Umbilical cord (tissue), 1 donor: ENCODE measurements at regions not wholly inside any gene's neighbourhood (a gene's known extent, or its start where the extent isn't known, plus 50 kb on each side); places are given as distances from the start of the nearest gene placed in this dataset.

Experiments
- DNase-seq: peaks from one replicate; pipeline ENCODE4 v3.0.0-alpha.2; 2015; ENCODE audit warnings: low spot score

DNA sequence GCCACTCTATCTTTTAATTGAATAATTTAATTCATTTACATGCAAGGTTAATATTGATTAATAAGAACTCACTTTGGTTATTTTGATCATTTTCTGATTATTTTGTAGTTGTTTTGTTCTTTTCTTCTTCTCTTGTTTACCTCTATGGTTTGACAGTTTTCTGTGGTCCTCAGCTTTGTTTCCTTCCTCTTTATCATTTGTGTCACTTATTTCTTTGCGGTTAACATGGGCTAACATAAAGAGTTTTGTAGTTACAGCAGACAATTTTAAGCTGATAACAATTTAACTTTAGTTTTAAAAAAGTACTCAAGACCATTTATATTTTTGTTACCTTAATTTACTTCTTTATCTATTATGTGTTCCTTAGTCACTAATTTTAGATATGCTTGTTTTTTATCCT is 1032.8 kb upstream of the RAG2 start:
- no peak for DNase-seq

DNA sequence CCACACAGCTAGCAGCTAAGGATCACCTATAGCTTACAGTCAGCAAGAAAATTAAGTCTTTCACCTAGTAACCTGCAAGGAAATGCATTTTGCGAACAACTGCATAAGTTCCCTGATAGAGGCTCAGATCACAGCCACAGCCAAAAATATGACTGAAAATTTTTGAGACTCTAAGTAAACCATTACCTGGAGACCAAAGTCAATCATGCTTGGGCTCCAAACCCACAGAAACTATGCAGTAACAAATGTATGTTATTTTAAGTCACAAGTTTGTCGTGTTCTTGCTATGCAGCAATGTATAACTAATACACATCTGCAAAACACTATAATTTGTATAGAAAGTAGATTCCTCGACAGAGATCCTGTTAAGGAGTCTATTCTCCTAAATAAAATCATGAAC is 1025.7 kb upstream of the RAG2 start:
- DNase-seq, result no peak

DNA sequence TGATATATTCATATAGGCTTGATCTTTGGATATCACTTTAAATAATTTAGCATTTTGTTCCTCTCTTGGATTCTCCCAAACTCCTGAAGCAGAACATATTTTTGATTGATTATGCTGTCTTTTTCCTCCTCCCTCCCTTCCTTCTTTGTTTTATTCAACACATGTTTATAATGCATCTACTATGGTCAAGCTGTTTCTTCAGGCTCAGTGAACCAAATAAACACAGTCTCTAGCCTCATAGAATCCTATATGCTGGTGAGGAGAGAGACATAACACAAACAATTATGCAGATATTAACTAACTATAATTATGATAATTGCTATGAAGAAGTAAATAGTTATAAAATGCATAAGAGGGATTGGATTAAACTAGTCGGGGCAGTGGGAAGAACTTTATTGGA is 1023.6 kb upstream of the RAG2 start:
- no peak for DNase-seq

DNA sequence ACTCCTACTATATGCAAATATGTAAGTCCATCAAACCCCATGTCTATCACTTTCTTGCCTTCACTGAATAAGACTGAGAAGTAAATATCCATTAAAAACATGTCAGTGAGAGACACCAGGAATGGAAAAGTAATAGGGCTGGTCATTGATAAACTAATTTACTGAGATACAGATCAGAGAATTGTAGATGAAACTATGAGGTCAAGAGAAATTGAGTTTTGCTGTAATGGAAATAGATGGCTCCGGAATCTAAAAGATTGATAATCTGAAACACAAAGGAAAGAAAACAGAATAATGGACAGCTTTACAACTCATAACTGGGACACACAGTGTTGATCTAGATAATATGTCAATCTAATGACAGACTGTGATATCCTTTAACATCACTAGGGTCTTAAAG is 1018.3 kb upstream of the RAG2 start:
- DNase-seq, result no peak

DNA sequence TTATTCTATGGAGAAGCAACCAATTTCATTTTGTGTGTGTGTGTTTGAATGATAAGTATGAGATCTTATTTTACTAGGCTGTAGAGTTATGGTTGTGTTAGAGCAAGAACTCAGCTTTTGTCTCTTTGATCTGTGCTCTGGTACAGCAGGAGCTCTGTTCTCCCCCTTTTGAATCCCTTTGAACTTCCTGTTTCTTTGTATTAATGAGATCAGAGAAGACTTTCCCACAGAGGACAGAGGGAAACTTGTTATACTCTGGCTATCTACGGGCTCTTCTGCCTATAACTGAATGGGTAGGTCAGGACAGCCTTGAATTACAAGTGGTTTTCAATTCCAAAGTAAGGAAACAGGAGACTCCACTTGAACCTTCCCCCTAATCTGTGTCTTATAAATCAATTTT is 1015.0 kb upstream of the RAG2 start:
- no peak for DNase-seq

DNA sequence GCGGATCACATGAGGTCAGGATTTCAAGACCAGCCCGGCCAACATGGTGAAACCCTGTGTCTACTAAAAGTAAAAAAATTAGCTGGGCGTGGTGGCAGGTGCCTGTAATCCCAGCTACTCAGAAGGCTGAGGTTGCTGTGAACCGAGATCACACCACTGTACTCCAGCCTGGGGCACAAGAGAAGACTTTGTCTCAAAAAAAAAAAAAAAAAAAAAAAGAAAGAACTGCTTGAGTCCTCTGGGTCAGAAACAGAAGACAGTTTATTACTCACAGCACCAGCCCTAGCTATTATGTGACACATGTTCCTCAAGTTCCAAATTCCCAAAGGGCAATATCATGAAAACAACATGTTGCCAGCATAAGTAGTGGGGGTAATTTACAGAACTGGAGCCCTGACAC is 1014.1 kb upstream of the RAG2 start:
- no peak for DNase-seq

DNA sequence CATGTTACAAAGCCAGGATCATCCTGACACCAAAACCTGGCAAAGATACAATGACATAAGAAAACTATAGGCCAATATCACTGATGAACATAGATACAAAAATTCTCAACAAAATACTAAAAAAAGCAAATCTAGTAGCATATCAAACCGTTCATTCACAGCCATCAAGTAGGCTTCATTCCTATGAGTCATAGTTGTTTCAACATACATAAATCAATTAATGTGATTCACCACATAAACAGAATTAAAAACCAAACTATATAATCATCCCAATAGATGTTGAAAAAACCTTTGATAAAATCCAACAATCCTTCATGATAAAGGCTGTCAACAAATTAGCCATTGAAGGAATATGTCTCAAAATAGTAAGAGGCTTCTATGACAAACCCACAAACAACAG is 1007.2 kb upstream of the RAG2 start:
- DNase-seq, result no peak

DNA sequence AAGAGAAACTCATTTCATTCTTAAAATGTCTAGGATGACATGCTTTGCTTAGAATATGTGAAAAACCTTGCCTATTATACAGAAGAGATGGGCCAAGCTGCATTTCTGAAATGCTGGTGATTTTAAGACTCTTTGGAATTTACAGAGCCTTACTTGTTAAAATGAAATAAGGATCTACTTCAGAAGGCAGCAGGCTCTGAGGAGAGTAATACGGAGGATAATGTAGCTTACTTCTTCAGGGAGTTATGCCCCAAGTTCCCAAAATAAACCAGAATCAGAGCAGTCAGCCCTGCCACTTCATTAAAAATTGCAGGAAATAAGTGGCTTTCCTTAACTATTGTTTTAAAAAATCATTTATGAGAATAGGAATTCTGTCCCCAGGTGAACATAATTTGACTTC is 1000.3 kb upstream of the RAG2 start:
- peak; percentile 56 for DNase-seq

DNA sequence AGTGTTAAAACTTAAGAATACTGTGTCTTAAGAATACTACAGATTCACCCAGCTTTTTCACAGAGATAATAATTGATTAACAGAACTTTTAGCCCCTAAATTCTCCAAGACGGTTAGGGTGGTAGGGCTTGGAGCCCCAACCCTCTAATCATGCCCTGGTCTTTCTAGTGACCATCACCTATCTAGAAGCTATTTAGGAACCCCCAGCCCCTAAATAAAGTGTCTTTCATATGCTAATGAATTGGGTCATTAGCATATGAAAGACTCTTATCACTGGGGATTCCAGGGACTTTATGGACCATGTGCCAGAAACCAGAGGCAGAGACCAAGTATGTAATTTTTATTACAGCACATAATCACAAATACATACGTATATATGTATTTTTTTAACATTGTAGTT is 999.7 kb upstream of the RAG2 start:
- no peak for DNase-seq

DNA sequence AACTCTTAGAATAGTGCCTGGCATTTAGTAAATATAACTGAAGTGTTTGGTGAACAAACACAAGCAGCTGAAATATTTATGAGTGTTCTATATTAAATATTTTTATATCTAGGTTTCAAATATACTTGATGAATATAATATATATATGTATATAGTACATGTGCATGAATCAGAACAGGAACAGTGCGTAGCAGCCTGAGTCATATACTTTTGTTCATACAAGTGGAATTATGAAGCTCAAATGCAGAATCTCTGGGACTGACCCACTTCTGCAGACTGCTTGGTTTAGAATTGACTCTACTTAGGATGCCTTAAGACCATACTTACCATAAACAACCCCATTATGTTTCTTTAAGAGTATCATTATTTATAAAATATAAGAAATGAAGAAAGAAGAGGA is 997.8 kb upstream of the RAG2 start:
- peak; percentile 11 for DNase-seq

DNA sequence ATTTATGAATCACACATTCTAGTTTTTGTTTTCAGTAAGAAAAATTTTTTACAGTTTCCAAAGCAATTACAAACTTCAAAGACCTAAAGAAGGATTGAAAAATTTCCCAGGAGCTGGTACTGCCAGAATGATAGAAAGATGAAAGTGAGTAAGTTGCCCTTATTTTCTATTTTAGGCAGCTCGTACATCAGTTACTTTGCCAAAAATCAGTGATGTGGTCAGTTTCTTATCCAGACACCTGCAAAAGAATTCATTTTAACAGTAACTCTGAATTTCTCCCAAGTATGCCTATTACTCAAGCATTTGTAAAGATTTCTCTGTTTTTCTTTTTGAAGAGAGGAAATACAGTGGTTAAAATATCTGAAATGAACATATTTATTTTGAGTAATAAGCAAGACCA is 976.3 kb upstream of the RAG2 start:
- DNase-seq, result no peak

DNA sequence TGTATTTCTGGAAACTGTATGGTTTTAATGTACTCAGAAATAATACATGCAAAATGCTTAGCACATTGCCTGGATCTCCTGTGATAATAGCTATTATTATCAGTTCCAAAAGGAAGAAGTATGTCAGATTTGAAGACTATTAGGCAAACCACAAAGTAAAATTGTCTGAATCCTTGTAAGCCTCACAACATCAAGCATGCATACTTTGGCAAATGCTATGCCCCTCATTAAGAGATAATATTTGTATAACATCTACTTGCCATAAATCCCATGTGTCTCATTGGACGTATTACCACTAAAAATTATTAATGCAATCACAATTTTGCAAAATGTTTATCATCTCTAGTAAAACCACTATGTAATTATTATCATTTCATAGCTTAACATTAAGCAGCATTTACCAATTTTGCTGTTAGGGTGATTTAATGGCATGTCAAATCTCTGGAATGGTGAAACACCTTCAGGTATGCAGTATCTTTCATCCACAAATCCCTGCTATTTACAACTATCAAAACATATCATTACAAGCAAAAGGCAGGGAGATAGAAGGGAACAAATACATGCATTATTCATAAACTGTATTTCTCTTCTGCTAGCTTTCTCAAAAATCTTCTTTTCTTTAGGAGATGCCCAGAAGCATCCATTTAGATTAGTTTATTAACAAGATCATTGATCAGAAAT is 974.6 kb upstream of the RAG2 start:
- no peak for DNase-seq

DNA sequence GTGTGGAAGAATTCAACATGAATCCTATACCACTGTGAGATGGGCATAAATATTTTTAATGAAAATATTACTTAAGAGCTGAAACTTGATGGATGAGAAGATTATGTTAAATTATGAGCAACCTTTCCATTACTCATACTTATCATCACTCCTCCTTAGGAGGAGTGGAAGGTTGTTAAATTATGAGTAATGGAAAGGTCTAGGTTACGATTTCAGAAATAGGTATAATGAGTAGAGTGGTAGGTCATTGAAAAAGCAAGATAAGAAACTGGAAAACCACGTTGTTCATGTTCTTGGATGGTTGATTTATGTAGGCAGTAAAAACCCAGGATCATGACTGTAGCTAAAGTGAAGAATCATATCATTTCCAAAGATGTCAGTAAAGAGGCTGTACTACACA is 973.2 kb upstream of the RAG2 start:
- DNase-seq, result no peak

DNA sequence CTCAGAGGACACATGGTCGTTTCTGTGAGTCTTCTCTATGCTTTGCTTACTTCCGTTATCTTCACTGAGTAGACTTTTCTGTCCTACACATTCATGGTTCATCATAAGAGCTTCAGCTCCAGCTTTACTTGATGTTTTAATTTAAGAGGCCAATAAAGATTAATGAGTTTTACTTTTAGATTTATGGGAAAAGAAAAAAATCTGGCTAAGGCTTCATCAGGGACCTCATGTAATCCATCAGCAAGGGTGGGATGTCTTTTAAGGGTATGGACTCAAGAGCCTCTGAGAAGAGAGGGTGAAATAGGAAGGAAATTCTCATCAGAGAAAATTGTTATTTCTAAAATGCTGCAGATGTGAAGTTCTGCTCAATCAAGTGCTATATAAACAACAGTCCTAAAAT is 963.0 kb upstream of the RAG2 start:
- DNase-seq, result no peak

DNA sequence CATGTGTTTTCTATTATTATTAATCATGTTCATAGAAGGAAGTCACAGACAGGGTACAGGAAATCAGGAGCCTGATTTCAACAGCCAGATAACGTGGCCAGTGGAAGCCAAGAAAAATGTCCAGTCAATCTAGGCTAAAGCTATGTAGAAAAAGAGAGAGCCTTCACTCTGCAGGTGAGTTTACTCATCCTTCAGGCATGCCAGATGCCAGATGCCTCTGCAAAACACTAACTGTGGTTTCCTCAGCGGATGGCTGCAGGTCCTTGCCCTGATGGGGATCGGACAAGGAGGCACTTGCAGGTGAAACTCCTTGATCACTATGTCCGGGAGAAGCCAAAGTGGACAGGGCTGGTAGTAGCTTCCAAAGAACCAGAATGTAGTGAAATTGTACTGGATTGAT is 962.3 kb upstream of the RAG2 start:
- DNase-seq, result no peak

DNA sequence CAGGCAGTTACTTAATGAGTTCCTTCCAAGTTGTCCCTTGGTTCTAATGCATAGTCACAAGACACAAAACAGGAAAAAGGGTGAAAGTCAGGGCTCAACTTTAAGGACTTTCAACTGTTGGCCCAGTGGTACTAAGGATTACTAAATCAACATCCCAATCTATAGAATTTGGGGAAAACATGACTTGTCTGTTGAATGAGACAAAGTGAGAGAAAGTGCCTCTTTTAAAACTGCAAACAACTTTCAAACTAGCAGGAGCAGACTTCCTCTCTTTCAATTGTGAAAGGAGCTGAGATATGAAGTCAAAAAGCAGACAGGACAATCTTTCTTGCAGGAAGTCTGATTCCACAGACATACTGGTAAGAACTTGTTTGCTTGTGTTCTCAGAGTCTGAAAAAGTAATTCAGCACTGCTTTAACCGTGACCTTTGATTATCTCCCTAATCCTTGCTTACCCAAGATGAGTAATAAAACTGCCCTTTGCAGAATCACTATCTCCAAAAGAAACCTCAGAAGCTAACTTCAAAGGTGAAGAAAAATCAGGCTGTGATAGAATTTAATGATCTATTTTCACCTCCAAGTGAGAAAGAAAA is 960.7 kb upstream of the RAG2 start:
- peak; percentile 55 for DNase-seq

DNA sequence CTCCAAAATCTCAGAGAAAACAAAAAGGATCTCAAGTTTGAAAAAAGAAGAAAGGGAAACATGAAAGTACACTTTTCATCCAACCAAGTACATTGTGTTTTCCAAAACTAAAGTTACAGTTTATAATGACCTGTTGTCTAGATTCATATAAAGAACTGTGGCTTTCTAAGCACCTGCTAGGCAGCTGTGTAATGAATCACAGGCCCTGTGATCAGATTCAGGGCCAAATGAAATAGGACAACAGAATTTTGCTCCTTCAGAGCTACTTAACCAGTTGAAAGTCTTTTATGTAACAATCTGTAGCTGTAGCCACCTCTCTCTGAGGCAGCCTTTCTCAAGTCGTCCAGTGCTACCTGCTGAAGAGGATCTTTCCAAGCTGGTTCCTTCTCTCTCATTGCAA is 960.0 kb upstream of the RAG2 start:
- DNase-seq, result no peak

DNA sequence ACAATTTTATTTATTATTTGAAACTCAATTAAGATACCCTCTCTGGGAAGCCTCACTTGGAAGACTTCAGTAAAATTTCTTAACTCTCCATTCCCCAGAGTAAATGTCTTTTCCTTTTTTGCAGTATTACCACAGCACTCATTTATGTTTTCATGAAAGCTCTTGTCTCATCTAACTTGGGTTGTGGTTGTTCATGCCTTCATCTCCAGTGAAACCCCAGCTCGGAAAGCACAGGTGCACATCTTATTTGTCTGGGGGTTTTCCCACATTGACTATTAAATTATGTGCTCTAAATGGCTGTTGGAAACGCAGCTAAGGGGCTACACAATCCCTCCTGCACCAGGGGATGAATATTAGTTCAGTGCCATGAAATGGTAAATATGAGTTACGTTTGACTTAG is 954.2 kb upstream of the RAG2 start:
- no peak for DNase-seq

DNA sequence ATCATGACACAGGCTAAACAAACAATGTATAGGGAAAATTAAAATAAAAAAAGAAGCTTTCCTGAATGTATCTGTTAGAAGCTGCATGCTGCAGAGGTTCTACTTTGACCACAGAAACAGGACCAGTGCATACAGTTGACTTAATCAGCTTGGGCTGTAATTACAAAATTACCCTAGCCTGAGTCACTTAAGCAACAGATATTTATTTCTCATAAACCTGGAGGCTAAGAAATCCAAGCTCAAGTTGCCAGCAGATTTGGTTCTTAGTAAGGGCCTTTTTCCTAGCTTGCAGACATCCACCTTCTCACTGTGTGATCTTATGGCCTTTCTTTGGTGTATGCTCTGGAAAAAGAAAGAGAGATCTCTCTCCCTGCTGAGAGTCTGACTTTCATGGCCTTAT is 946.5 kb upstream of the RAG2 start:
- no peak for DNase-seq

DNA sequence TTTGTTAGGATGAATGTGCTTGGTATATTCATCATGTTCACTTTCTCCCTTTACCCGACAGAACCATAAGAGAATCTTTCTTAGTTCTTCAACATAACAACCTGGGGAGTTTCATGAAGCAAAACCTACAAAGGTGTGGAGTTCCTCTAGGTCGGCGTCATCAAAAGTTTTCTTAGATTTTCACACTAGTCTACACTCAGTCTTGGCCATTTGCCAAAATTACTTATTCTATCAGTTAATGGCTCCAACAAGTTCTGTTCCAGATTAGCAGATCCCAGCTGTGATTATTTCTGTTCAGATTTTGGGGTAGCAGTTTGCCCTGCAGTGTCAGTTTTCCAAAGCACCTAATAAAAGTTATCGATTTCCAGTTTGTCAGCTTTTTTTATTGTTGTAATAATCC is 935.8 kb upstream of the RAG2 start:
- no peak for DNase-seq

DNA sequence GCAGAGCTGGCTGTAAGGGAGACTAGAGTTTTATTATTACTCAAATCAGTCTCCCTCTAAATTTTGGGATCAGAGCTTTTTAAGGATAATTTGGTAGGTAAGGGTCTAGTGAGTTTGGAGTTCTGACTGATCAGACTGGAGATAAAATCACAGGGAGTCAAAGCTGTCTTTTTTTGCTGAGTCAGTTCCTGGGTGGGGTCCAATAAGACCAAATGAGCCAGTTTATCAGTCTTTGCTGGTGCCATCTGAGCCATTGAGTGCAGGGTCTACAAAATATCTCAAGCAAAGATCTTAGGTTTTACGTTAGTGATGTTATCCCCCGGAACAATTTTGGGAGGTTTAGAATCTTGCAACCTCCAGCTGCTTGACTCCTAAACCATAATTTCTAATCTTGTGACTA is 935.1 kb upstream of the RAG2 start:
- DNase-seq, result no peak

DNA sequence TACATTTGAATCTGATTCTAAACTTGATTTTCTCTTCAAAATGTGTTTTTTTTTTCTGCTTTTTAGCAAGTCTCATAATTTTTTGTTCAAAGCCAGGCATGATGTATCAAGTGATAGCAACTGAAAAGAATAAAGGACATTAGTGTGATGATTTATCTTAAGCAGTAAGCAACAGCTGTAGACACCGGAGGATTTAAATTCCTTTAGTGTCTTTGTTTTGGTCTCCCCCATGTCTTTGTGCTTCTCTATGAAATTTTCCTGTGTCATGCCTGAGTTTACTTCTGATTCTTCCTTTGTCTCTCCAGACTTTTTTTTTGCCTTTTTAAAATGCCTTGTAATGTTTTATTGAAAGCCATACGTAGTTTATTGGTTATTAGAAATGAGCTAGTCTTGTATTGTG is 934.2 kb upstream of the RAG2 start:
- no peak for DNase-seq

DNA sequence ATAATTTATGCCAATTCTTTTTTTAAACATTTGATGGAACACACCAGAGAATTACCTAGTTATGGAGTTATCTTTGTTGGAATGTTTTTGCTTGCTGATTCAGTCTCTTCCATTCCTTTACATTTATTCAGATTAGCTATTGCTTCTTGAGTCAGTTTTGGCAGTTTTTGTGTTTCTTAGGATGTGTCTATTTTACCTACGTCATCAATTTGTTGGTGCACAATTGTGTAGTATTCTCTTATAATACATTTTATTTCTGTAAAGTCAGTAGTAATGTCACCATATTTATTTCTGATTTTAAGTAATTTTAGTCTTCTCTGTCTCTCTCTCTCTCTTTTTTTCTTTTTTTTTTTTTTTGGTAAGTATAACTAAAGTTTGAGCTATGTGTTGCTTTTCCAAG is 929.5 kb upstream of the RAG2 start:
- no peak for DNase-seq

DNA sequence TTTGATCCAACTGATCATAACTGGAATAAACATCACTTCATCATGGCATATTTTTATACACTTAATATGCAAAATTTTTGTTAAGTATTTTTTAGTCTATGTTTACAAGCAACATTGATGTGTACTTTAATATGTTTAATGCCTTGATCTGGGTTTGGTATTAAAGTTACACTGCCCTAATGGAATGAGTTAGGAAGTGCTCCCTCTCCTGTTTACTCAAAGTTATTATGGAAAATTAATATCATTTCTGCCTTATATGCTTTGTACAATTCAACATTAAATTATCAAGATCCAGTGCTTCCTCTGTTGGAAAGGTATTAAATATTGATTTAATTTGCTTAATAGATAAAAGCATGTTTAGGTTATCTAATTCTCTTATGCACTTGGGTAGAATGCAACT is 927.3 kb upstream of the RAG2 start:
- no peak for DNase-seq
